ENCODE measurements at regions not wholly inside any gene's neighbourhood (a gene's known extent, or its start where the extent isn't known, plus 50 kb on each side); places are given as distances from the start of the nearest gene placed in this dataset.

- TF ChIP-seq ZNF19 (tag by site-specific recombination; IDR thresholded peaks at IDR 0.05; ENCODE audit: low read depth) (no peak), KLF9 (tag by site-specific recombination; IDR thresholded peaks at IDR 0.05; ENCODE audit: low read depth) (no peak), ZNF248 (tag by site-specific recombination; IDR thresholded peaks at IDR 0.05) (no peak), ZNF776 (tag by site-specific recombination; IDR thresholded peaks at IDR 0.05; ENCODE audit: borderline replicate concordance) (no peak), ZNF664 (tag by site-specific recombination; IDR thresholded peaks at IDR 0.05) (no peak), MZF1 (tag by site-specific recombination; IDR thresholded peaks at IDR 0.05; ENCODE audit: borderline replicate concordance) (peak; percentile 57; the same call in 1 of the 2 replicates), ZNF843 (tag by site-specific recombination; IDR thresholded peaks at IDR 0.05) (peak; percentile 58), ZSCAN18 (tag by site-specific recombination; IDR thresholded peaks at IDR 0.05) (no peak), ZNF18 (tag by site-specific recombination; IDR thresholded peaks at IDR 0.05) (no peak), SP7 (tag by site-specific recombination; IDR thresholded peaks at IDR 0.05) (peak; percentile 62), BCL11A (tag by site-specific recombination; IDR thresholded peaks at IDR 0.05; ENCODE audit: low read depth) (peak; percentile 28; the same call in 1 of the 2 replicates), ZSCAN16 (tag by site-specific recombination; IDR thresholded peaks at IDR 0.05) (no peak), ZNF704 (tag by site-specific recombination; IDR thresholded peaks at IDR 0.05) (no peak), GLIS2 (tag by site-specific recombination; IDR thresholded peaks at IDR 0.05) (no peak), ZNF169 (tag by site-specific recombination; IDR thresholded peaks at IDR 0.05) (no peak), ZNF302 (tag by site-specific recombination; IDR thresholded peaks at IDR 0.05; ENCODE audit: low read depth) (no peak), ZNF529 (tag by site-specific recombination; IDR thresholded peaks at IDR 0.05; ENCODE audit: insufficient replicate concordance) (no peak), ZFHX2 (tag by site-specific recombination; conservative IDR thresholded peaks at IDR 0.05) (no peak), ZNF639 (tag by site-specific recombination; IDR thresholded peaks at IDR 0.05) (peak; percentile 48; the same call in 1 of the 2 replicates), ZNF404 (tag by site-specific recombination; IDR thresholded peaks at IDR 0.05) (no peak), ZNF707 (tag by site-specific recombination; IDR thresholded peaks at IDR 0.05) (no peak), ZSCAN30 (tag by site-specific recombination; IDR thresholded peaks at IDR 0.05) (no peak), KLF17 (tag by site-specific recombination; IDR thresholded peaks at IDR 0.05) (no peak), ZNF114 (tag by site-specific recombination; IDR thresholded peaks at IDR 0.05) (no peak), ZNF501 (tag by site-specific recombination; IDR thresholded peaks at IDR 0.05) (peak; percentile 50; the same call in 1 of the 2 replicates), ZBTB1 (tag by site-specific recombination; IDR thresholded peaks at IDR 0.05) (peak; percentile 67; the same call in 1 of the 2 replicates), EGR2 (tag by site-specific recombination; IDR thresholded peaks at IDR 0.05; ENCODE audit: low read depth) (no peak), ZNF394 (tag by site-specific recombination; IDR thresholded peaks at IDR 0.05; ENCODE audit: borderline replicate concordance) (peak; percentile 21; the same call in 1 of the 2 replicates), ATF2 (tag by site-specific recombination; IDR thresholded peaks at IDR 0.05; ENCODE audit: low read depth) (peak; percentile 95), ZNF48 (tag by site-specific recombination; IDR thresholded peaks at IDR 0.05) (no peak), SCRT2 (tag by site-specific recombination; IDR thresholded peaks at IDR 0.05) (peak; percentile 70)
Observed at GRCh38 chr7:116425647-116426209, 73.8 kb upstream of the CAV2 start (continued).
